D721Med (cell line): ENCODE measurements at regions not wholly inside any gene's neighbourhood (a gene's known extent, or its start where the extent isn't known, plus 50 kb on each side); places are given as distances from the start of the nearest gene placed in this dataset.

Source experiments
- DNase-seq: peaks from one replicate; pipeline ENCODE4 v3.0.0; 2011; ENCODE audit warnings: low spot score; ENCODE audit not compliant: insufficient read length
- FAIRE-seq: peaks from 2 replicates; lab custom pipeline; 2011; peaks lifted over from hg19 to GRCh38; lab: Jason Lieb, UNC
- TF ChIP-seq, protein P1 (sequence below): IDR thresholded peaks from 2 replicates; pipeline ENCODE4 v1.5.1; 2012; ENCODE audit warnings: mild to moderate bottlenecking, control low read depth; ENCODE audit not compliant: insufficient read depth; ENCODE audit errors: missing control alignments

DNA sequence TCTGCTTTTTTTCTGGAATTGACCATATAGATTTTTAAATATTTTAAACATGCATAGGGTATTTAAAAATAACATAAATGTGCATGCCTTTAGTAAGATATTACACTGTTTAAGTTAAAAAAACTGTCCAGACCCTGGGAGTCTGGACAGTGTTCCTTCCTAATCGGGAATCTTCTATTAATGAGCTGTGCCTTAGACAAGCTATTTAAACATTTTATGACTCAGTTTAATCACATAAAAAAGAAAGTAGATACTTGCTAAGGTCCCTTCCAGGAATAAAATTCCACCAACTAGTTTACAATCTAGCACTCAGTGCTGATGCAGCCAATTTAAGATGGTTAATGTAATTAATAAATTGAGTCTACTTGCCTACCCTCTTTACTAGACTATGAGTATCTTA is 140.4 kb upstream of the DPH6 start:
- TF ChIP-seq, protein P1, sequence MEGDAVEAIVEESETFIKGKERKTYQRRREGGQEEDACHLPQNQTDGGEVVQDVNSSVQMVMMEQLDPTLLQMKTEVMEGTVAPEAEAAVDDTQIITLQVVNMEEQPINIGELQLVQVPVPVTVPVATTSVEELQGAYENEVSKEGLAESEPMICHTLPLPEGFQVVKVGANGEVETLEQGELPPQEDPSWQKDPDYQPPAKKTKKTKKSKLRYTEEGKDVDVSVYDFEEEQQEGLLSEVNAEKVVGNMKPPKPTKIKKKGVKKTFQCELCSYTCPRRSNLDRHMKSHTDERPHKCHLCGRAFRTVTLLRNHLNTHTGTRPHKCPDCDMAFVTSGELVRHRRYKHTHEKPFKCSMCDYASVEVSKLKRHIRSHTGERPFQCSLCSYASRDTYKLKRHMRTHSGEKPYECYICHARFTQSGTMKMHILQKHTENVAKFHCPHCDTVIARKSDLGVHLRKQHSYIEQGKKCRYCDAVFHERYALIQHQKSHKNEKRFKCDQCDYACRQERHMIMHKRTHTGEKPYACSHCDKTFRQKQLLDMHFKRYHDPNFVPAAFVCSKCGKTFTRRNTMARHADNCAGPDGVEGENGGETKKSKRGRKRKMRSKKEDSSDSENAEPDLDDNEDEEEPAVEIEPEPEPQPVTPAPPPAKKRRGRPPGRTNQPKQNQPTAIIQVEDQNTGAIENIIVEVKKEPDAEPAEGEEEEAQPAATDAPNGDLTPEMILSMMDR = no peak
- FAIRE-seq (no peak), DNase-seq (no peak)

DNA sequence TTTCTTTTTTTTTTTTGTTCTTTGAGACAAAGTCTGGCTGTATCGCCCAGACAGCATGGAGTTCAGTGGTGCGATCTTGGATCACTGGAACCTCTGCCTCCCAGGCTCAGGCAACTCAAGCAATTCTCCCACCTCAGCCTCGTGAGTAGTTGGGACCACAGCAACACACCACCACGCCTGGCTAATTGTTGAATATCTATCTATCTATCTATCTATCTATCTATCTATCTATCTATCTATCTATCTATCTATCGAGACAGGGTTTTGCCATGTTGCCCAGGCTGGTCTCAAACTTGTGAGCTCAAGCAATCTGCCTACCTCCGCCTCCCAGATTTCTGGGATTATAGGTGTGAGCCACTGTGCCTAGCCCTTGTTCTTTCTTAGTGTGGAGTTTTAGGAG is 143.3 kb upstream of the DPH6 start:
- no peak for DNase-seq
- FAIRE-seq = no peak
- TF ChIP-seq, protein P1 = no peak

DNA sequence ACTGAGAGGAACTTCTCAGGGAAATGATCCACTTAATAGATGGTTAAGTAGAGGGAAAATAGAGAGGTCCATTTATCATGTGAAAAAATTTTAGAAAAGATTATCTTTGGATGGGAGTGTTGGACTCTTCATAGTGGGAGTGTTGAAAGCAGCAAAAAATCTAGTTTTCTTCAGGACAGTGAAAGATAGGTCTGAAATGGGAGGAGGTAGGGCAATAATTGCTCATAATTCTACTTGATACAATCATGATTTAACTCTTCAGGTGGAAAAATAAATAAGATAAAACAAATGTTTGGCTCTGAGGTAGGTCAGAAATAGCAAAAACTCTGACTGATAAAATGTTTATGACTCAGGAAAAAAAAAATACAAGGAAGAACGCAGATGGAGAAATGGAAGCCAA is 144.1 kb upstream of the DPH6 start:
- FAIRE-seq = no peak
- DNase-seq = no peak
- TF ChIP-seq, protein P1 = no peak

DNA sequence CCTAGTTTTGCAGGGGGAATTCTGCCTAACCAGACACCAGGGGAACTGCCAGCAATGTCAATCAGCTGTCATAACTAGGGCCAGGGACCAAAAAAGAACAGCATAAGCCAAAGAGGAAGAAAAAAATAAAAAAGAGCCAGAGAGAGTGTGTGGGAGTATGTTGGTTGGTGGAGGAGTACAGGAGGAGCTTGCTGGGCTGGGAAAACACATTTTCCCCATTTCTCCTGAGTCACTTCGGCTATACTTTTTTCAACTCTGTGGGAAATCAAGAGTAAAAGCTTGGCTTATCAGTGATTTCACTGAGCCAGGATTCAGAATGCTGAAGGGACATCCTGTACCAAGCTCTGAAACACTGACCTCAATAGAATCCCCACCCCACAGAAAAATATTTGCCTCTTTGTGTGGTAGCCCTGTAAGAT is 144.7 kb upstream of the DPH6 start:
- no peak for FAIRE-seq
- DNase-seq = no peak
- TF ChIP-seq, protein P1 = no peak

DNA sequence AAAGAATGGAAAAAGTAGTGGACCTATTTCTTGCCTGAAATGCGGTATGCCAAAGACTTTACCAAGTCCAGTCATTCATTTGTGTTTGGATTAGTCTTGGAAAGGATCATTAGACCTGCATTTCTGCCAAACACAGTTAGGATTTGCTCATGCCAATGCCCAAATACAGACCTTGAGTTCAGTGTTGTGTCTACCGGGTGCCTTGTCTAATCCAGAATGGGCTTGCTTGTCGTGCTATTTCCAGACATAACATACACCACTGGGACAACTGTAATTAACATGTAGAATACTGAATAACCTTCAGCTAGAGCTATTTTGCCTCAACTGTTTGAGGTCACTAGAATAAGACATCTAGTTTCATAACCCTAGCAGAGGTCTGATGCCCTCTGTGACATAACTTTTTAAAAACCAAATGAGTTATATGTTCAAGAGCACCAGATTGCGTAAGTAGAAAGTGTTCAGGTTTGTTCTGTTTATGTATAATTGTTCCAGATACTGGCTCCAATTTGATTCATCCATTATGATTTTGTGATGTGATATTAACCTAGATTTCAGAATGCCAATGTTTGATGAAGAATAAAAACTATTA is 145.3 kb upstream of the DPH6 start:
- DNase-seq (no peak), FAIRE-seq (no peak)
- TF ChIP-seq, protein P1 = no peak

DNA sequence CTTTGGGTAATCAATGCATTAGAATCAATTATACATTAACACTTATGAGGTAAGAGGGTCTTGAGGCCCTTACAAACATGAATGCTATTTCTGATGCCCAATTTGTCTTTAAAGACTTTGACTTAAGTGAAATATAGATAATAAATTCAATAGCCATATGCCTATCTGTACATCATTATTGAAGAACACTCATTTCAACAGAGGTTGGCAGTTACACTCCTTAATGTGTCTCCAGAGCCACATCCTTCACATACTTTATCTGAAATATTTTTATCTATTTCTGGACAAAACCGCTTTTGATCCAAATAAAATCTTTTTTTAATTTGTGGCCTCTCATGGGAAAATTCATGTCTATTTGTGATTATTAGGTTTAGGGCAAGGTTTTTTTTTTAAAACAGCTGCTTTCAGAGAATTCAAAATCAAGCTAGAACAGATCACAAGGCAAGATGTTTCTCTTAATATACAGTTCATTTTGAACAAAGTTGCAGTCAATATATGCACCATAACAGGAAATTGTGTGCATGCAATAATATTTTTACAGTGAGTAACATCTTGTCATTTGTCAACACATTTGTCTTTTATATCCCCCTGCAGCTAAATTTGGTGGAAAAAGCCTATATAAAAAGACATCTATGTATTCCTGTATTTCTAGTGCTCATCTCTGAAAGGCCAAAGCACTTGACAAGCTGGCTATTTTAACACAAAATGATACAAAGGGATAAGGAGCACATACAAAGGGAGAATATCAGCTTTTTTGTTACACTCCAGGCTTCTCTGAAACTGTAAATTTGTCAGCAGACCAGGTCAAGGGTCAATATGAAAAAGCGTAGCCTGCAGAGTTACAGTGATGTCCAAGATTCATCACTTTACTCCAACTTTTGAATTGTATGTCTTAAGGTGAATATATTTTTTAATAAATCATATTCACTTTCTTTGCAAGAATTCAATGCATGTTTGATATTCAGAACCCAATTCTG is 146.2 kb upstream of the DPH6 start:
- DNase-seq (no peak), FAIRE-seq (no peak)

More for the DNA sequence above, 146.2 kb upstream of the DPH6 start:
- TF ChIP-seq, protein P1 = no peak
